Sigmoid colon (tissue), 4 donors: ENCODE measurements at regions not wholly inside any gene's neighbourhood (a gene's known extent, or its start where the extent isn't known, plus 50 kb on each side); places are given as distances from the start of the nearest gene placed in this dataset.

ENCODE experiments used
- CTCF ChIP-seq, 4 experiments: fragments of 450-650 bp in 3 of 4; fragments of 200-600 bp in 1 of 4; IDR thresholded peaks; one replicate each; pipeline ENCODE4 v1.5.1; 2016 to 2019; ENCODE audit warnings: antibody characterized with exemption in 4 of 4, mild to moderate bottlenecking in 3 of 4, moderate library complexity in 2 of 4
- EP300 ChIP-seq, 4 donors: sonication (generic); formaldehyde crosslinking; IDR thresholded peaks; one replicate each; pipeline ENCODE4 v1.6.1; 2017; ENCODE audit warnings: antibody characterized with exemption in 4 of 4
- POLR2A ChIP-seq, 2 donors: fragments of 450-650 bp; IDR thresholded peaks; one replicate each; pipeline ENCODE4 v1.6.1; 2016; ENCODE audit warnings: antibody characterized with exemption in 2 of 2, mild to moderate bottlenecking in 2 of 2, moderate library complexity in 2 of 2
- POLR2AphosphoS5 ChIP-seq, 4 donors: sonication (generic); formaldehyde crosslinking; IDR thresholded peaks; one replicate each; pipeline ENCODE4 v1.6.1; 2017; ENCODE audit warnings: antibody characterized with exemption in 4 of 4

- TF ChIP-seq CTCF (IDR thresholded peaks at IDR 0.05), result no peak
- TF ChIP-seq POLR2A (IDR thresholded peaks at IDR 0.05), result no peak
- TF ChIP-seq EP300 (IDR thresholded peaks at IDR 0.05), result no peak
- no peak for TF ChIP-seq POLR2AphosphoS5 (IDR thresholded peaks at IDR 0.05)
Measured at GRCh38 chr3:95586754-95587153, 1227.6 kb upstream of the EPHA6 start.
